ENCODE measurements at regions not wholly inside any gene's neighbourhood (a gene's known extent, or its start where the extent isn't known, plus 50 kb on each side); places are given as distances from the start of the nearest gene placed in this dataset.

- TF ChIP-seq CTCF (conservative IDR thresholded peaks at IDR 0.05 in 1 of 2, IDR thresholded peaks at IDR 0.05 in 1 of 2; ENCODE audit: extremely low read depth in 1 of 2, insufficient read depth in 1 of 2, low read depth in 1 of 2, low read length in 2 of 2) (peak; percentile 88 to 96), EZH2 (IDR thresholded peaks at IDR 0.05; ENCODE audit: borderline replicate concordance, low read length) (no peak)
Measured at GRCh38 chr4:104860238-104861123, 286.2 kb upstream of the TET2 start.
